ENCODE measurements at regions not wholly inside any gene's neighbourhood (a gene's known extent, or its start where the extent isn't known, plus 50 kb on each side); places are given as distances from the start of the nearest gene placed in this dataset.

DNA sequence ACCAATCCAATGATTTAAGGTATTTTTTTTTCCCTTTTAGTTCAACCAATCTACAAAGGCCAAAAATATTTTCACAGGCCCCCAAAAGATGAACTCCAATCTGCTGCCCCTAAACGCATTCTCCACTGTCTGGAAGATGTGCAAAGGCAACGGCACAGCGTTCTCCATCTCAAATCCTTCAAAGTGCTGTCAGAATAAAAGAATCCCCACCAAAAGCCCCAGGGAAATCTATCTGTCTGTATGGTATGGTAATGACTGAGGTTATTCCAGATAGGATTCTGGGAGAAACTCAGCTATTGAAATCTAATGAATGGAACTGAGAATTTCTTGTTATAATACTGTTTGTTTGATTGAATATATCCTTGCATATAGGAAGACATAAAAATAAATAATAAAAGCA is 217.8 kb upstream of the CCN2 start:
- H3K79me1 ChIP-seq (ENCODE audit: low read depth in 1 of 2, low read length in 2 of 2), result no peaks in the 10 kb centered on the region
- no peak for DNase-seq
- BruUV-seq (replicated peaks), result no TSS peak
- no peak overlapping the region for H2AFZ ChIP-seq (replicated peaks; ENCODE audit: low read length, poor library complexity)
- in situ Hi-C loops (cut with MboI; ENCODE audit: low sequenced_read_pairs) (no loop called here), dilution Hi-C loops (cut with HindIII; ENCODE audit: low sequenced_read_pairs, unreplicated experiment) (no loop called here), intact Hi-C loops (cut with micrococcal nuclease) (no loop called here)
- no peaks in the 10 kb centered on the region; the same call in 1 of the 2 replicates for H3K9me1 ChIP-seq (ENCODE audit: insufficient read depth, low read length)
- H2AK5ac ChIP-seq (ENCODE audit: low read depth, low read length), result no peak overlapping the region
- H4K91ac ChIP-seq (ENCODE audit: insufficient read depth, low read depth, low read length), result no peak overlapping the region
- H3K56ac ChIP-seq (ENCODE audit: extremely low read depth, insufficient read depth, low read length), result no peak overlapping the region
- H3K4me2 ChIP-seq (ENCODE audit: low read depth, low read length), result no peak overlapping the region
- CTCF ChIA-PET, result no interaction called here
- H2BK20ac ChIP-seq (ENCODE audit: low read depth, low read length), result no peak overlapping the region
- H3K23ac ChIP-seq (ENCODE audit: low read depth, low read length), result no peak overlapping the region
- no peaks in the 10 kb centered on the region for H3K9me3 ChIP-seq (ENCODE audit: control insufficient read depth, insufficient read depth, low read length)
- no peak overlapping the region for H4K8ac ChIP-seq (ENCODE audit: low read depth in 2 of 2, low read length in 2 of 2)
- ATAC-seq (ENCODE audit: low read depth), result no peak
- H2BK120ac ChIP-seq (ENCODE audit: low read depth, low read length), result no peak overlapping the region
- H3K4me1 ChIP-seq (ENCODE audit: control insufficient read depth, insufficient read depth, low read length), result no peaks in the 10 kb centered on the region
- POLR2A ChIA-PET (ENCODE audit: unreplicated experiment), result interaction anchor here (1.7 kb wide), 1 partner anchor 218 kb away, joined by 8 read pairs; the partner anchor contains the start of gene CCN2
- TF ChIP-seq RAD21 (IDR thresholded peaks at IDR 0.05; ENCODE audit: low read length) (no peak), FOS (IDR thresholded peaks at IDR 0.05; ENCODE audit: low read depth, low read length) (no peak), MAFK (IDR thresholded peaks at IDR 0.05; ENCODE audit: low read depth, low read length) (no peak), BHLHE40 (IDR thresholded peaks at IDR 0.05; ENCODE audit: low read depth, low read length) (no peak), ELK1 (IDR thresholded peaks at IDR 0.05; ENCODE audit: borderline replicate concordance, low read depth, low read length) (no peak), POLR2A (IDR thresholded peaks at IDR 0.05; ENCODE audit: low read depth, low read length) (no peak)
- TF ChIP-seq, protein P1, sequence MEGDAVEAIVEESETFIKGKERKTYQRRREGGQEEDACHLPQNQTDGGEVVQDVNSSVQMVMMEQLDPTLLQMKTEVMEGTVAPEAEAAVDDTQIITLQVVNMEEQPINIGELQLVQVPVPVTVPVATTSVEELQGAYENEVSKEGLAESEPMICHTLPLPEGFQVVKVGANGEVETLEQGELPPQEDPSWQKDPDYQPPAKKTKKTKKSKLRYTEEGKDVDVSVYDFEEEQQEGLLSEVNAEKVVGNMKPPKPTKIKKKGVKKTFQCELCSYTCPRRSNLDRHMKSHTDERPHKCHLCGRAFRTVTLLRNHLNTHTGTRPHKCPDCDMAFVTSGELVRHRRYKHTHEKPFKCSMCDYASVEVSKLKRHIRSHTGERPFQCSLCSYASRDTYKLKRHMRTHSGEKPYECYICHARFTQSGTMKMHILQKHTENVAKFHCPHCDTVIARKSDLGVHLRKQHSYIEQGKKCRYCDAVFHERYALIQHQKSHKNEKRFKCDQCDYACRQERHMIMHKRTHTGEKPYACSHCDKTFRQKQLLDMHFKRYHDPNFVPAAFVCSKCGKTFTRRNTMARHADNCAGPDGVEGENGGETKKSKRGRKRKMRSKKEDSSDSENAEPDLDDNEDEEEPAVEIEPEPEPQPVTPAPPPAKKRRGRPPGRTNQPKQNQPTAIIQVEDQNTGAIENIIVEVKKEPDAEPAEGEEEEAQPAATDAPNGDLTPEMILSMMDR (conservative IDR thresholded peaks at IDR 0.05; ENCODE audit: low read depth, low read length), result no peak
- no peak overlapping the region for H4K5ac ChIP-seq (ENCODE audit: low read depth, low read length)
- no peak overlapping the region for H2AK9ac ChIP-seq (replicated peaks; ENCODE audit: low read depth, low read length, poor library complexity)
- H3K4ac ChIP-seq (ENCODE audit: low read depth, low read length), result no peak overlapping the region
- no peak overlapping the region for H2BK5ac ChIP-seq (ENCODE audit: low read depth, low read length, poor library complexity, severe bottlenecking)
- no peak overlapping the region for H2BK15ac ChIP-seq (ENCODE audit: low read depth, low read length)
- H3K18ac ChIP-seq (ENCODE audit: low read depth, low read length), result no peak overlapping the region
- no peaks in the 10 kb centered on the region for H4K20me1 ChIP-seq (ENCODE audit: insufficient read depth, low read length)
- H3K27ac ChIP-seq (ENCODE audit: insufficient read depth, low read length), result no peak overlapping the region
- H3K14ac ChIP-seq (replicated peaks; ENCODE audit: low read depth, low read length), result no peak overlapping the region
- no CpG with 5 or more reads among the region's 3 CpGs for WGBS, 2 experiments (ENCODE audit: extremely low coverage in 2 of 2, insufficient read length in 1 of 2)
- H3K36me3 ChIP-seq (ENCODE audit: control insufficient read depth, insufficient read depth, low read length), result no peaks in the 10 kb centered on the region
- H3K27me3 ChIP-seq (ENCODE audit: control insufficient read depth, insufficient read depth, low read length), result no peaks in the 10 kb centered on the region
- no peak overlapping the region for H3K9ac ChIP-seq (ENCODE audit: low read depth, low read length)
- H3K4me3 ChIP-seq (ENCODE audit: insufficient read depth, low read depth, low read length), result no peak overlapping the region

Data from IMR-90 (cell line).